WERI-Rb-1 (cell line): ENCODE measurements at regions not wholly inside any gene's neighbourhood (a gene's known extent, or its start where the extent isn't known, plus 50 kb on each side); places are given as distances from the start of the nearest gene placed in this dataset.

Experiments
- DNase-seq: peaks from one replicate; pipeline ENCODE4 v3.0.0-alpha.2; 2020
- H3K27ac ChIP-seq: fragments of 250-450 bp; sonication (Bioruptor Pico); 2 replicates; pipeline ENCODE4 v1.5.1; 2020; ENCODE audit warnings: mild to moderate bottlenecking, moderate library complexity
- H3K27me3 ChIP-seq: fragments of 250-450 bp; sonication (Bioruptor Pico); 2 replicates; pipeline ENCODE4 v1.5.1; 2021; ENCODE audit warnings: mild to moderate bottlenecking, low read depth, moderate library complexity; ENCODE audit not compliant: insufficient read depth, severe bottlenecking
- H3K36me3 ChIP-seq: fragments of 250-450 bp; sonication (Bioruptor Pico); 2 replicates; pipeline ENCODE4 v1.5.1; 2020; ENCODE audit warnings: mild to moderate bottlenecking, moderate library complexity
- H3K4me3 ChIP-seq: 2 replicates; pipeline ENCODE4 v1.5.1; 2011; ENCODE audit warnings: low read depth, mild to moderate bottlenecking, control low read depth, low read length
- H3K9me3 ChIP-seq: fragments of 250-450 bp; sonication (Bioruptor Pico); 2 replicates; pipeline ENCODE4 v1.5.1; 2021; ENCODE audit warnings: mild to moderate bottlenecking, moderate library complexity; ENCODE audit not compliant: severe bottlenecking
- TF ChIP-seq, protein P1 (sequence below): IDR thresholded peaks from 2 replicates; pipeline ENCODE4 v1.5.1; 2011; ENCODE audit warnings: low read depth, mild to moderate bottlenecking, control low read depth, inconsistent platforms, low read length

DNA sequence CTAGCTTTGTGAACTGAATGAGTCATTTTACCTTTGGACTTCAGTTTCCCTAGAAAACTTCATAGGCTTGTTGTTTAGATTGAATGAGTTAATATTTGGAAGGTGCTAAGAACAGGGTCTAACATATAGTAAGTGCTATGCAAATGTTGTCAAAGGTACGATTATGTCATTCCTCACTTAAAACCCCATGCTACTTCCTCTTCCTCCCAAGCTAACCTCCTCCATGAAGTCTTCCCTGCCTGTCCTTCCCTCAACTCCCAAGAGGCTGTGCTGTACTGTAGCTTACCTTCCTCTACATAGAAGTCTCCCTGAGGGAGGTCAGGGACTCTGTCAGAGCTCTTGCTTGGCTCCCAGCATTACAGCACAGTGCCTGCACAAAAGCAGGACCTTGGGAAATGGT lies 103.4 kb upstream of the PJA1 start:
- H3K4me3 ChIP-seq = no peak overlapping the region
- H3K27ac ChIP-seq = no peak overlapping the region
- DNase-seq = no peak
- H3K36me3 ChIP-seq = no peaks in the 10 kb centered on the region
- TF ChIP-seq, protein P1, sequence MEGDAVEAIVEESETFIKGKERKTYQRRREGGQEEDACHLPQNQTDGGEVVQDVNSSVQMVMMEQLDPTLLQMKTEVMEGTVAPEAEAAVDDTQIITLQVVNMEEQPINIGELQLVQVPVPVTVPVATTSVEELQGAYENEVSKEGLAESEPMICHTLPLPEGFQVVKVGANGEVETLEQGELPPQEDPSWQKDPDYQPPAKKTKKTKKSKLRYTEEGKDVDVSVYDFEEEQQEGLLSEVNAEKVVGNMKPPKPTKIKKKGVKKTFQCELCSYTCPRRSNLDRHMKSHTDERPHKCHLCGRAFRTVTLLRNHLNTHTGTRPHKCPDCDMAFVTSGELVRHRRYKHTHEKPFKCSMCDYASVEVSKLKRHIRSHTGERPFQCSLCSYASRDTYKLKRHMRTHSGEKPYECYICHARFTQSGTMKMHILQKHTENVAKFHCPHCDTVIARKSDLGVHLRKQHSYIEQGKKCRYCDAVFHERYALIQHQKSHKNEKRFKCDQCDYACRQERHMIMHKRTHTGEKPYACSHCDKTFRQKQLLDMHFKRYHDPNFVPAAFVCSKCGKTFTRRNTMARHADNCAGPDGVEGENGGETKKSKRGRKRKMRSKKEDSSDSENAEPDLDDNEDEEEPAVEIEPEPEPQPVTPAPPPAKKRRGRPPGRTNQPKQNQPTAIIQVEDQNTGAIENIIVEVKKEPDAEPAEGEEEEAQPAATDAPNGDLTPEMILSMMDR = no peak
- H3K9me3 ChIP-seq = no peaks in the 10 kb centered on the region
- H3K27me3 ChIP-seq = peaks cover 10% of the 10 kb centered on the region

DNA sequence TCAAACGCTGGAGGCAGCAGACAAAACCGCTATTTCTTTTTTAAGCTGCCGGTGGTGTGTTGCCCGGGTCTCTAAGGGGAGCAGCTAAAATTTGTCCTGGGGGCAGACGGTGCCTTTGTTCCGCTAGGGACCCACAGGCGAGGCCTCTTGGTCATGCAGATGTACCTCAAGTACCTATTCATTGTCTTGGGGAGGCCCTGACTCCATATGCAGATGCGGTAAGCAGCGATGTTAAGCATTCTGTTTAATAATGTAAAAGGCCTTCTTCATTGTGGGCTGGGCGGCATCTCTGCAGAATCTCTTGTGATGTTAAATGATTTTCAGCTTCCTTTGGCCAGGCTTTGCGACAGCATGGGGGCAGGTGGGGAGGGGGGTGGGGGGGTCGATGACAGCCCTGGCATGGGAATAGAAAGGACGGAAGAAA lies 98.9 kb upstream of the PJA1 start:
- H3K27me3 ChIP-seq = peaks cover 13% of the 10 kb centered on the region
- DNase-seq = no peak
- H3K4me3 ChIP-seq = no peak overlapping the region
- no peak overlapping the region for H3K27ac ChIP-seq
- TF ChIP-seq, protein P1 = no peak
- no peaks in the 10 kb centered on the region for H3K36me3 ChIP-seq
- no peaks in the 10 kb centered on the region for H3K9me3 ChIP-seq

DNA sequence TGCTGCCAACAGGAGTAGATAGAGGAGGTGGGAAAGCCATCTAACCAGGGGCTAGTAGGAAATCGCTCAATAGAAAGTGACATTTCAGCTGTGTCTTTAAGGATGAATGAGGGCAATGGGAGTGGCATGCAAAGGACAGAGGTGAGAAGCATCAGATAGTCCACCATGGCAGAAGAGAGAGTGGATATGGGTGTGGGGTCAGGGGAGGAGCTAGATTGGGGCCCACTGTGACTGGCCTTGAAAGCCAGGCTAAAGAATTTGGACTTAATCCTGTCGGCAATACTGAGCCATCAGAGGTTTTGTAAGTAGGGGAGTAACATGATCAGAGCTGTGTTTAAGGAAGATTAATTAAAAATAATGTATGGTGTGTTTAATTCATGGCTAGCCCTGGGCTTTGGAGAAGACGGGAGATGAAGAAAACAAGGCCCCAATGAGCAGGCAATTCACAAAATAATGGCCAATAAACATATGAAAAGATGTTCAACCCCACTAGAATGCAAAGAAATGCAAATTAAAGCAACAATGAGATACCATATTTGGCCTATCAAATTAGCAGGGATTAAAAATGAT lies 98.1 kb upstream of the PJA1 start:
- no peaks in the 10 kb centered on the region for H3K36me3 ChIP-seq
- H3K4me3 ChIP-seq = no peak overlapping the region
- no peaks in the 10 kb centered on the region for H3K9me3 ChIP-seq
- DNase-seq = no peak
- H3K27me3 ChIP-seq = peaks cover 13% of the 10 kb centered on the region
- no peak overlapping the region for H3K27ac ChIP-seq
- TF ChIP-seq, protein P1 = no peak

DNA sequence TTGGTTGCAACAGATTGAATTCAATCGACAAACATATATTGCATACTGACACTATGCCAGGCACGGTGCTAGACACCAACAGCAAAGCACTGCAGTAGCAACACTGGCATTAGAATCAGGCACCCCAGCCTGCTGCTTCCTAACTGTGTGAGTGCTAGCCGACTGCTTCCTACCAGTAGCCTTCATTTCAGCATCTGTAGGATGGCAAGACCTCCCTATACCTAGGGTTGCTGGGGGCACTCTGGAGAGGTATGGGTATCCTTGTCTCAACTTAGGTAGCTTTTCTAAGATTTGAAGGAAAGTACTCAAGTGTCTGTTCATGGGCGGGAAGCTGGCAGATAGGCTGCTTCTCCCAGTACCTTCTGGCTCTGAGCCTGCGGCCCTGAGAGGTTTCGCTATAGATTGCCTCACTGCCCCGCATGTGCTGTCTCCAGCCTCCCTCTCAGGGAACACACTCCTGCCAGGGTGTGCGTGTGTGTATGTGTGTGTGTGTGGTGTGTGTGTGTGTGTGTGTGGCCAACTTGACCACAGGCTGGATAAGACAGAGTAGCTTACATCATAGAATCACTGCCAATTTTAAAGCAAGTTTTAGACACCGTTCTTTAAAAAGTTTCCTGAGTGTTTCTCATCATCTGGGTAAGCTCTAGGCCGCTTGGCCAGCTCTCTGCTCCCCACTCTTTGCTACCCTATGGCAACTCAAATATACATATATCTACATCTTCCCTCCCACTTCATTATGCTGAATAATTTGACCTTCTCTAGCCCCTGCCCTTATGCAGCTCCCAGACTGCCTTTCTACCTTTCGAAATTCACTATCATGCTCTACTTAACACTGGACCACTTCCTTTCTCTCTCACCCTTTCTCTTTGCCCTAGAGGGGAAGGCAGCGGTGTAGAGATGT lies 97.0 kb upstream of the PJA1 start:
- no peak overlapping the region for H3K4me3 ChIP-seq

DNA sequence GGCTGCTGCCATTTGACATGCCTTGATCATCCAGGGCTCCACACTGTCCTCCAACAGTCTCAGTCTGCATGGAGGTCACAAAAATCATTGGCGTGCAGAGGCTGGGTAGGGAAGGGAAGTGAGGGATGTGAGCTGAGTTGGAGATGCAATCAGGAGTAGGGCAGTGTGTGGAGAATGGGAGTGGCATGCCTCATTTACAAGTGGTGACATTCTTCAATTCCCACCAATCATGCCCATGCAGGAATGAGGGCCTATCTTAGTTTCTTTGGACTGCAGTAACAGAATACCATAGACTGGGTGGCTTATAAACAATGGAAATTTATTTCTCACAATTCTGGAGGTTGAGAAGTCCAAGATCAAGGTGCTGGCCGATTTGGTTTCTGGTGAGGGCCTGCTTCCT lies 94.9 kb upstream of the PJA1 start:
- no peak for DNase-seq
- Histone ChIP-seq H3K36me3 (no peaks in the 10 kb centered on the region), H3K4me3 (no peak overlapping the region), H3K27ac (no peak overlapping the region), H3K27me3 (peaks cover 13% of the 10 kb centered on the region), H3K9me3 (no peaks in the 10 kb centered on the region)
- TF ChIP-seq, protein P1 = no peak

More for the DNA sequence above, 97.0 kb upstream of the PJA1 start:
- Histone ChIP-seq H3K36me3 (no peaks in the 10 kb centered on the region), H3K9me3 (no peaks in the 10 kb centered on the region), H3K27ac (no peak overlapping the region), H3K27me3 (peaks cover 13% of the 10 kb centered on the region)
- TF ChIP-seq, protein P1 = no peak
- DNase-seq = no peak
